Retinal pigment epithelial cell (primary cell): ENCODE measurements at regions not wholly inside any gene's neighbourhood (a gene's known extent, or its start where the extent isn't known, plus 50 kb on each side); places are given as distances from the start of the nearest gene placed in this dataset.

Experiments used
- DNase-seq: peaks from one replicate; pipeline ENCODE4 v3.0.0-alpha.2; 2010; ENCODE audit warnings: low read depth
- H3K4me3 ChIP-seq: 2 replicates; pipeline ENCODE4 v1.5.1; 2011; ENCODE audit warnings: mild to moderate bottlenecking, low read length, control low read depth, moderate library complexity
- TF ChIP-seq, protein P1 (sequence below): conservative IDR thresholded peaks from 2 replicates; pipeline ENCODE4 v1.5.1; 2011; ENCODE audit warnings: low read depth, low read length, control low read depth, inconsistent platforms

DNA sequence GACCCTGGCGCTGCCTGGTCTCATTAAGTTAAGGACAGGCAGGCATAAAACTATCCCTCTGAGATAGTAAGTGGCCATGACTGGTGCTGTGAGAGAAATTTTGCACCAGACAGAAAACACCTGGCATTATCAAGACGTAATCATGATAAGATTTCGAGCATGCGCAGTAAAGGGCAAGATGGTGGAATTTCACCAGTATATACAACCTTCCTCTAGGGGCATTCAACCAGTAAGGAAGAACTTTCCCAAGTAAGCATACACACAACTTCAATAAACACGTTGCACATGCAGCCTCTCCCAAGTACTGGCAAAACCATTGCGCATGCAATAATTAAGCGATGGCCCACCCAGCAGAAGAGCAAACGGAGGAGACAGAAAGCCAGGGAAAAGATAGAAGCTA is 1376.4 kb upstream of the CRIM1 start:
- TF ChIP-seq, protein P1, sequence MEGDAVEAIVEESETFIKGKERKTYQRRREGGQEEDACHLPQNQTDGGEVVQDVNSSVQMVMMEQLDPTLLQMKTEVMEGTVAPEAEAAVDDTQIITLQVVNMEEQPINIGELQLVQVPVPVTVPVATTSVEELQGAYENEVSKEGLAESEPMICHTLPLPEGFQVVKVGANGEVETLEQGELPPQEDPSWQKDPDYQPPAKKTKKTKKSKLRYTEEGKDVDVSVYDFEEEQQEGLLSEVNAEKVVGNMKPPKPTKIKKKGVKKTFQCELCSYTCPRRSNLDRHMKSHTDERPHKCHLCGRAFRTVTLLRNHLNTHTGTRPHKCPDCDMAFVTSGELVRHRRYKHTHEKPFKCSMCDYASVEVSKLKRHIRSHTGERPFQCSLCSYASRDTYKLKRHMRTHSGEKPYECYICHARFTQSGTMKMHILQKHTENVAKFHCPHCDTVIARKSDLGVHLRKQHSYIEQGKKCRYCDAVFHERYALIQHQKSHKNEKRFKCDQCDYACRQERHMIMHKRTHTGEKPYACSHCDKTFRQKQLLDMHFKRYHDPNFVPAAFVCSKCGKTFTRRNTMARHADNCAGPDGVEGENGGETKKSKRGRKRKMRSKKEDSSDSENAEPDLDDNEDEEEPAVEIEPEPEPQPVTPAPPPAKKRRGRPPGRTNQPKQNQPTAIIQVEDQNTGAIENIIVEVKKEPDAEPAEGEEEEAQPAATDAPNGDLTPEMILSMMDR: no peak
- H3K4me3 ChIP-seq: no peak overlapping the region
- no peak for DNase-seq

GRCh38 chr2:34961822-34962221 is 1362.7 kb upstream of the FAM98A start:
- no peak for DNase-seq
- TF ChIP-seq, protein P1: no peak
- no peak overlapping the region for H3K4me3 ChIP-seq

GRCh38 chr2:34954758-34955157 is 1355.7 kb upstream of the FAM98A start:
- no peak for DNase-seq
- H3K4me3 ChIP-seq: no peak overlapping the region
- TF ChIP-seq, protein P1: no peak

DNA sequence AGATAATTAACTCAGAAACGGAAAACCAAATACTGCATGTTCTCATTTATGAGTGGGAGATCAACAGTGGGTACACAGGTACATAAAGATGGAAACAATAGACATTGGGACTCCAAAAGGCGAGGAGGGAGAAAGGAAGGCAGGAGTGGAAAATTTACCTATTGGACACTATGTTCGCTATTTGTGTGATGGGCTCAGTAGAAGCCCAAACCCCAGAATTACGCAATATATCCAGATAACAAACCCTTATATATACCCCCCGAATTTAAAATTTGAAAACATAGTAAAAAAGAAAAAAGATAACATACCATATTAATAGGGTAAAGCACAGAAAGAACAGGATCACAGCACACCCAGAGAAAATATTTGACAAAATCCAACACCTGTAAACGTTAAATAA is 1351.7 kb upstream of the FAM98A start:
- H3K4me3 ChIP-seq: no peak overlapping the region
- TF ChIP-seq, protein P1: no peak
- DNase-seq: no peak

DNA sequence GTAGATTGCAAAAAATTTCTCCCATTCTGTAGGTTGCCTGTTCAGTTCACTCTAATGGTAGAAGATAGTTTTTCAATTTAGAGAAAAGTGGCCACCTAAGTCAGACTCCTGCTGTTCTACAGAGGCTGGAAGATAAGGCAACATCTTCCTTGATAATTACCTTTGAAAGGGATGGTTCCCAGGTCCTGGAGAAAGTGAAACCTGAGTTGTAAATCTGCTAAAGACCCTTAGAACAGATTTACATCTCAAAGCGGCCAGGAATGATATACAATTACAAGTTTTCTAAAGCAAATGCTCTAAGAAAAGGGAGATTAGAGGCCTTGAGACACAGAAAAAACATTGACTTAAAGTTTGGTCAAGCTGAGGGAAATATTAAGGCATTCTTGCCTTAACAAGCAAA is 1350.2 kb upstream of the FAM98A start:
- TF ChIP-seq, protein P1: no peak
- no peak overlapping the region for H3K4me3 ChIP-seq

DNA sequence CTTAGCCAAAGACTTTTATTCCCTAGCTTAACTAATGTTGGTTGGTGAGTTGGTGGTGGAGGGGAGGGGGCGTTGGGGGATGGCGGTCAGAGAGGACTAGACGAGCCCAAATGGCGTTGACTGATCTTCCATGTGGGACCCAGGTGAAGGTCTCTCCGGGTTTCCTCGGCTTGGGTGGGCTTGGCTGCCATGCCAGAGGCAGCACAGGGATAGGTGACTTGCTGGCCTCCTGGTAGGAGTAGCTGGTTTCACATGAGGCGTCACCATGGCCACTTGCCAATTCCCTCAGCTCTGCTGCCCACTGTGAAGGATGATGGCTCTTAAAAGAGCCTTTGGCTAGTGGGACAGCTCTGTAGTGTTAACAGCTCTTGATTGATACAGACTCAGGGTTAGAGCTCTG is 1337.0 kb upstream of the FAM98A start:
- no peak for DNase-seq
- H3K4me3 ChIP-seq: no peak overlapping the region
- TF ChIP-seq, protein P1: no peak

More for the DNA sequence above, 1350.2 kb upstream of the FAM98A start:
- DNase-seq: no peak

DNA sequence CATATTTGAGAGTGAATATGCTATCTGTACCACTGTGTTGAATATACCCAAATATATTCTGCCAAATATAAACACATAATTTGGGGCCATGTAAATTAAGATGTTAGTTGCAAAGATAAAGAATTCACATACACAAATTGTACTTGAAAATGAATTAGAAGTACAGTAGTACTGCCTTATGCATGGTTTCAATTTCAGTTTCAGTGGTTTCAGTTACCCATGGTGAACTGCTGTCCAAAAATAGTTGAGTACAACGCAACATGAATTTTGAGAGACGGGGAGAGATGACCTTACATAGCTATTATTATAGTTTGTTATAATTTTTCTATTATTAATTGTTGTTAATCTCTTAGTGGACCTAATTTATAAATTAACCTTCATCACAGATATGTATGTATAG is 1313.0 kb upstream of the FAM98A start:
- TF ChIP-seq, protein P1: no peak
- no peak for DNase-seq

More for the DNA sequence above, 1313.0 kb upstream of the FAM98A start:
- H3K4me3 ChIP-seq: no peak overlapping the region
